HEK293T (cell line): ENCODE measurements at regions not wholly inside any gene's neighbourhood (a gene's known extent, or its start where the extent isn't known, plus 50 kb on each side); places are given as distances from the start of the nearest gene placed in this dataset.

Source experiments
- FOXA1 ChIP-seq: fragments of 450-650 bp; IDR thresholded peaks from 2 replicates; pipeline ENCODE4 v1.6.1; 2016; ENCODE audit warnings: mild to moderate bottlenecking
- FOXK2 ChIP-seq: fragments of 450-650 bp; IDR thresholded peaks from 2 replicates; pipeline ENCODE4 v1.6.1; 2016; ENCODE audit warnings: mild to moderate bottlenecking
- SUZ12 ChIP-seq: fragments of 450-650 bp; IDR thresholded peaks from 2 replicates; pipeline ENCODE4 v1.6.1; 2016; ENCODE audit warnings: mild to moderate bottlenecking
- ZNF384 ChIP-seq: fragments of 450-650 bp; IDR thresholded peaks from 2 replicates; pipeline ENCODE4 v1.6.1; 2016

- TF ChIP-seq SUZ12 (no peak), FOXK2 (no peak), FOXA1 (no peak), ZNF384 (no peak)
Observed at GRCh38 chr15:81888748-81889484, 156.9 kb downstream of the MEX3B start.
